ENCODE measurements at regions not wholly inside any gene's neighbourhood (a gene's known extent, or its start where the extent isn't known, plus 50 kb on each side); places are given as distances from the start of the nearest gene placed in this dataset.
"Not testable (repeated sequence)": the region's sequence is repeated elsewhere in the genome, so short reads cannot be mapped to it uniquely, and the experiment has no call there.

DNA sequence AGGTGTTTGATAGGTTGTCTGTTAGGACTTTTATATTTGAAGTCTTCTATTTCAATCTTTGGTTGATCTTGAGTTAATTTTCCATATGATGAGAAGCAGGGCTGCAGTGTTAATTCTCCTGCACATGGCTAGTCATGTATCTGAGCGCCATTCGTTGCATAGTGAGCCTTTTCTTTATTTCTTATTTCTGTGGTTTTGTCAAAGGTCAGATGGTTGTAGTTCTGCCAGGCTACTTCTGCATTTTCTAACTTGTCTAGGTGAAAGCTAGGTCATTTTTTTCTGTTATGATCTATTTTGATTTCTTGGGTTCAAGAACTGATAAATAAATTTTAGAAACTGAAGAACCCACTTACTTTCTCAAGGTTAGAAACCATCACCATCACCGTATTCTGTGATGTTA, 56.7 kb downstream of the CCDC74A start:
- DNase-seq, result no peak

DNA sequence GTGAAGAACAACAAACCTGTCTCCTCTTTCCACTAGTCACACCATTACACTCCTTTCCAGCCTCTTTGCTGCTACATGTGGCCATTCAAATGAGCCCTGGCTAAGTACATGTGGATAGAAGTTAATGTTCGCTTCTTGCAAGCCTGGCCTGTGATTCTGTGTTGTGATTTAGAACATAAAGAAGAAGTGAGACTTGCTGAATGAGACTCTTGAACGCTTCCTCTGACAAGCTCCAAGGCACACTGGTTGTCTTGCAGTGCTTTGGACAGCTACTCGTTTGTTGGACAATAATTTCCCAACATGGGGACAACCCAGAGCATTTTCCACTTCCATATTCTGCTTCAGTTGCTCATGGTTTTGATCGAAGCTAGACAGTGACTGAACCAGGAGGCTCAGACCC, 57.3 kb downstream of the CCDC74A start:
- DNase-seq, result no peak

DNA sequence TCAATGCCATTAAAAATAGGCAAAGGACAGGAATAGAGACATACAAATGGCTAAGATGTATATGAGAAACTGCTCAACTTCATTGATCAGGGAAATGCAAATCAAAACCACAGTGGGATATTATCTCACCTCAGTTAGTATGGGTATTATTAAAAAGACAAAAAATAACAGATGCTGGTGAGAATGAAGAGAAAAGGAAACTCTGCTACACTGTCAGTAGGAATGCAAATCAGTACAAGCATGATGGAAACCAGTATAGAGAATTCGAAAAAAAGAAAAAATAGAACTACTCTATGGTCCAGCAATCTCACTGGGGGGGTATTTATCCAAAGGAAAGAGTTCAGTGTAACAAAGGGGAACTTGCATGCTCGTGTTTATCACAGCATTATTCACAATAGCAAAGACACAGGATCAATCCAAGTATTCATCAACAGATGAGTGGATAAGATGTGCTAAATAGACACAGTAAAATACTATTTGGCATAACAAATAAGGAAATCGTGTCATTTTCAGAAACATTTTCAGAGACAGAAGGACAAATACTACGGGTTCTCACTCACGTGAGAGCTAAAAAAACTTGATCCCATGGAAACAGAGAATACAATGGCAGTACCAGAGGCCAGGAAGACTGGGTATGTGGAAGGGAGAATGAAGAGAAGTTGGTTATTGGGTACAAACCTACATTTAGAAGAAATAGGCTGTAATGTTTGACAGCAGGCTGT, 60.6 kb downstream of the CCDC74A start:
- no peak for DNase-seq

DNA sequence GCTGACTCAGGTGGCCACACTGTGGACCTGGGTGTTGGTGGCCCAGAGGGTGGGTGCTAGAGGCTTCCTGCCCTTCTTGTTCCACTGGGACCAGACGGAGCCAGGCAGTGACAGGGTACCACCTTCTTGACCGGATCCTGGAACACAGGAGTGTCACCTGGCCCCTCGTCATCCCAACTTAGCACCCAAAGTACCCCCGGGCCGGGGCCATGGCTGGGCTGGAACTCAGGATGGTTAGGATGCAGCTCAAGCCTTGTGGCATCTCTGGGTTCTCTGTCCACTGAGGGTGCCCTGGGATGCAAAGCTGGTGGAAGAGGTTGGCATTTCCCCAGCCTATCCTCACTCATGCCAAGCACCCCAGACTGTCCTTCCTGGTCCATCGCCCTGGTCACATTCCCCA, 61.4 kb downstream of the CCDC74A start:
- not testable (repeated sequence) for DNase-seq

DNA sequence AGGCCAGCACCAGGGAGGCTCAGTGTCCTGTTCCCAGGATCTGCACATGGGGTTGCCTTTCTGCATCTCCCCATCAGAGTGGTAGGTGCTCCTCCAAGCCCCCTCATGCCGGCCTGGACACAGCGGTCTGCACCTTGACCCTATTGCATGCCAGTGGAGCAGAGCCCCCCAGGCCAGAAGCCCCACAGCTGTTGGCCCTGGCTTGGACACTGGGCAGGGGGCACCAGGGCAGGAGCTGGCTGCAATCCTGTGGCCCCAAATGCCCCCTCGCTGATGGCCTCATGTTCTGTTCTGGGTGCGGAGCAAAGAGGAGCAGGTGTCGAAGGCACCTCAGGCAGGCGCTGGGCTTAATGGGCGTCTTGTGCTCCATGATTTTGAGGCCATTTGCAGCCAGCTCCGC, 62.7 kb downstream of the CCDC74A start:
- DNase-seq, result no peak

DNA sequence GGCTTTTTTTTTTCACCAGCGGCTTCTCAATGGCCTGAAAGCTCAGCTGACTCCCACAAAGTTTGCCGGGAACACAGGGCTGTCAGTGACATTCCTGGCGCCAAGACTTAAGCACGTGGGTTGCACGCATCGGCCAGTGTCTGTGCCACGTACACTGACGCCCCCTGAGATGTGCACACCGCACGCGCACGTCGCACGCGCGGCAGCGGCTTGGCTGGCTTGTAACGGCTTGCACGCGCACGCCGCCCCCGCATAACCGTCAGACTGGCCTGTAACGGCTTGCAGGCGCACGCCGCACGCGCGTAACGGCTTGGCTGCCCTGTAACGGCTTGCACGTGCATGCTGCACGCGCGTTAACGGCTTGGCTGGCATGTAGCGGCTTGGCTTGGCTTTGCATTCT, 63.2 kb downstream of the CCDC74A start:
- DNase-seq, result no peak

DNA sequence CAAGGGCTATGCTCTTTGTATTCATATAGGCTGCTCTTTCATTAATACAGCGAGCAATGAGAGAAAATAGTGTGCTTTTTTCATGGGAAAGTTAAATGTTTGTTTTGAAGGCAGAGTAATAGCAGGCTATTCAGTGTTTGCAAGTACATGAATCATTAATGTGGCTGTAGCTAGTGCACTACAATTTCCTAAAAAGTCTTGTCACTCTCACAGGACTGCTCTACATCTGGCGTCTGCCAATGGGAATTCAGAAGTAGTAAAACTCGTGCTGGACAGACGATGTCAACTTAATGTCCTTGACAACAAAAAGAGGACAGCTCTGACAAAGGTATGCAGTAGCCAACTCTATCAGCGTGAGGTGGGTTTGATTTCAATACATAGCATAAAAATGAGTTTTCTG, 68.9 kb downstream of the CCDC74A start:
- DNase-seq, result not testable (repeated sequence)

DNA sequence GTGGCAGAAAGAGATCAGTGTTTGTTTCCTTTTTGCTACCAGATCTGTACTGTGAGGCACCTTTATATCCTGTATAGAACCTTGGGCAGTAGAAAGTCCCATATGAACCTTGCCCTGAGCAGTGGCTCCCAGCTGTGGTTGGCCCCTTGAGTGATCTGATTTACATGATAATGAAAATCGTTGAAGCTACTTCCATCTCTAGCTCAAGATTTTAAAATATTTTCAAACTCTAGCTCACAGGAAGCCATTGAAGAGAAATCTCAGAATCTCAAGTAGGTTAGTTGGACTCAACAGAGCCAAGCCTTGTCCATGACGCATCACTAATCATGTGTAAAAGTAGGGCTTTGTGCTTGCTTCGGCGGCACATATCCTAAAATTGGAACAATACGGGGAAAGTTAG, 74.8 kb downstream of the CCDC74A start:
- not testable (repeated sequence) for DNase-seq

DNA sequence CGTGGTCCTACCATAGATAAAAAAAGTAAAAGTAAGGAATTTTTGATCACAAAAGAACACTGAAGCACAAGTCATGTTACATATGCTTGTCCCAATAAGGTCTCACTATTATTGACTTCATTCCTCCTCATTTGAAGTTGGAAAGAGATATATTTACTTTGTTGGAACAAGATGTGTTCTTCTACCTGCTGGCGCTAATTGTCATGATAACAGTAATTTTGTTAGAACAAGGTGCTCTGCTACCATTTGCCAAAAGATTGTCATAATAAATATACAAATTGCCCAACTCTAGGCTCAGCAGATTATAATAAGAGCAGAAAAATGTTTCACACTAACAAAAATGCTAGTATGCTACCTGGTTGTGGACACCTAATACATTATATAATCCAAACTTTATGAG, 77.0 kb downstream of the CCDC74A start:
- not testable (repeated sequence) for DNase-seq

DNA sequence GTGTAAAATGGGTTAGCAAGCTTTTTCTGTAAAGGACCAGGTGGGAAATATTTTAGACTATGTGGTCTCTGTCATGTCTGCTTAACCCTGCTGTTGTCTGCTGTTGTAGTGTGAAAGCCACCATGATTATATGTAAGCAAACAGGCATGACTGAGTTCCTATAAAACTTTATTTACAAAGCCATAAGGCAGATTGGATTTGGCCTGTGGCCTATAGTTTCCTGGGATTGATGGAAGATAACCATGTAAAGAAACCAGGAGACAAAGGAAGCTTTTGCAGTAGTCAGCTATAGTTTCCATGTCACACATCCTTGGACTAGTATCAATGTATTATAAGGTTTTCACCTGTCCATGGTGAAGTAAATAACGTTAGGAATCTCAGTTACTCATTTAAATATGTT, 78.7 kb downstream of the CCDC74A start:
- not testable (repeated sequence) for DNase-seq

DNA sequence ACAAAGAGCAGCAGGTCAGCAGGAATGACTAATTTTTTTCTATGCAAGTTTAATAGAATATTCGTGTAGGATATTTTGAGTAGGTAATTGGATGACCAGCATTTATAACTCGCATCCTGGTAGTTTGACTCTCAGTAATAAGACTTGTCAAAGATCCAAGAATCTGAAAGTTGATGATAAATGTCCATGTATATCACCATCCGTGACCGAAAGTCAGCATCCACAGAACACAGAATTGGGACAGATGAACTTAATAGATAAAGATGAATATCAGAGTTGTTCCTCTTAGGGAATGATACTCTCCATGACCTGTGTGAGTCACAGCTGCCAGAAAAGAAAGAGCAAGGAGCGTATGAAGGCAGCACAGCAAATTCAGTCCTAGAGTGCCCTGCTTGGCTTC, 79.4 kb downstream of the CCDC74A start:
- not testable (repeated sequence) for DNase-seq

DNA sequence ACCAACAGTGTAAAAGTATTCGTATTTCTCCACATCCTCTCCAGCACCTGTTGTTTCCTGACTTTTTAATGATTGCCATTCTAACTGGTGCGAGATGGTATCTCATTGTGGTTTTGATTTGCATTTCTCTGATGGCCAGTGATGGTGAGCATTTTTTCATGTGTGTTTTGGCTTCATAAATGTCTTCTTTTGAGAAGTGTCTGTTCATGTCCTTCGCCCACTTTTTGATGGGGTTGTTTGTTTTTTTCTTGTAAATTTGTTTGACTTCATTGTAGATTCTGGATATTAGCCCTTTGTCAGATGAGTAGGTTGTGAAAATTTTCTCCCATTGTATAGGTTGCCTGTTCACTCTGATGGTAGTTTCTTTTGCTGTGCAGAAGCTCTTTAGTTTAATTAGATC, 86.9 kb downstream of the CCDC74A start:
- DNase-seq, result not testable (repeated sequence)

DNA sequence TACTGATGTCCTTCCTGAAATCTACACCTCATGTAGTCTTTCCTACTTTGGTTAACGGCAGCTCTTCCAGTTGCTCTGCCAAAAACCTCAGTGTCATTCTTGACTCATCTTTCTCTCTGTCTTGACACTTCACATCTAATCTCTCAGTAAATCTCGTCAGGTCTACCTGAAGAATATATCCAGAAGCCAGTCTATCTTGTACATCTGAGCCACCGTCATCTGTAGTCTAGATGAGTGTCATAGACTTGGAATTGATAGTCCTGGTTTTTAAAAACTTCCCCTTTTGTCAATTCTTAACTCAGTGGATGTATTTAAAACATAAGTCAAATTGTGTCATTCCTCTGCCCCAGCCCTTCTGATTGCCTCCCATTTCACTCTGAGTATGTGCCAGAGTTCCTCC, 90.6 kb downstream of the CCDC74A start:
- DNase-seq, result not testable (repeated sequence)

DNA sequence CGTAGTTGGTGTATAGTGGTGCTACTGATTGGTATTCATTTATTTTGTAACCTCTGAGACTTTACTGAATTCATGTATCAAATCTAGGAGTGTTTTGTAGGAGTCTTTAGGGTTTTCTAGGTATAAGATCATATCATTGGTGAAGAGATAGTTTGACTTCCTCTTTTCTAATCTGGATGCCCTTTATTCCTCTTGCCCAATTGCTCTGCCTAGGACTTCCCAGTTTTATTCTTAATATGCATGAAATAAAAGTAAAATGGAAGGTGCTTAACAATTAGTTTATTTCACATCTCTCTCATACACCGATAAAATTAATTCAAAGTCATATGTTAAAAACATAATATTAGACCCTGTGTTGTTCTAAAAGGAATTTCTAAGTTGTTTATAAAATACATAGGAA, 95.2 kb downstream of the CCDC74A start:
- not testable (repeated sequence) for DNase-seq

DNA sequence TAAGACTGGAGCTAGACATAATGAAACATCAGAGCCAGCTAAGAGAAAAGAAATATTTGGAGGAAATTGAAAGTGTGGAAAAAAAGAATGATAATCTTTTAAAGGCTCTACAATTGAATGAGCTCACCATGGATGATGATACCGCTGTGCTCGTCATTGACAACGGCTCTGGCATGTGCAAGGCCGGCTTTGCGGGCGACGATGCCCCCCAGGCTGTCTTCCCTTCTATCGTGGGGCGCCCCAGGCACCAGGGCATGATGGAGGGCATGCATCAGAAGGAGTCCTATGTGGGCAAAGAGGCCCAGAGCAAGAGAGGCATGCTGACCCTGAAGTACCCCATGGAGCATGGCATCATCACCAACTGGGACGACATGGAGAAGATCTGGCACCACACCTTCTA, 98.3 kb downstream of the CCDC74A start:
- not testable (repeated sequence) for DNase-seq

DNA sequence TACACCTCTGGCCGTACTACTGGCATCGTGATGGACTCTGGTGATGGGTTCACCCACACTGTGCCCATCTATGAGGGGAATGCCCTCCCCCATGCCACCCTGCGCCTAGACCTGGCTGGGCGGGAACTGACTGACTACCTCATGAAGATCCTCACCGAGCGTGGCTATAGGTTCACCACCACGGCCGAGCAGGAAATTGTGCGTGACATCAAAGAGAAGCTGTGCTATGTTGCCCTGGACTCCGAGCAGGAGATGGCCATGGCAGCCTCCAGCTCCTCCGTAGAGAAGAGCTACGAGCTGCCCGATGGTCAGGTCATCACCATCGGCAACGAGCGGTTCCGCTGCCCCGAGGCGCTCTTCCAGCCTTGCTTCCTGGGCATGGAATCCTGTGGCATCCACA, 98.9 kb downstream of the CCDC74A start:
- DNase-seq, result not testable (repeated sequence)

DNA sequence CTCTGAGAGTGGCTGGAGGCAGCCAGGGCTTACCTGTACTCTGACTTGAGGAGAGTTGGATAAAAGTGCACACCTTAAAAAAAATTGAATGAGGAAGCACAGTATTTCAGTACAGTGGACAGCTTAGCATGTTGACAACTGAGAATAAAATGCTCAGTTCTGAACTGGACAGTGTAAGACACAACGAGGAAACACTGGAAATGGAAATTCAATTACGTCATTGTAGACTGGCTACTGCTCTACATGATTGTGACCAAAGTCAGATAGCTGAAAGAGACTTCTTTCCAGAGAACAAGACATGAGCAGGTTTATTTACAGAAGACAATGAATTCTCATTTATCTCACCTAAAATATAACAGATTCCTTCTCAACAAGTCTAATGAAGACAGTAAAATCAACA, 100.1 kb downstream of the CCDC74A start:
- not testable (repeated sequence) for DNase-seq

DNA sequence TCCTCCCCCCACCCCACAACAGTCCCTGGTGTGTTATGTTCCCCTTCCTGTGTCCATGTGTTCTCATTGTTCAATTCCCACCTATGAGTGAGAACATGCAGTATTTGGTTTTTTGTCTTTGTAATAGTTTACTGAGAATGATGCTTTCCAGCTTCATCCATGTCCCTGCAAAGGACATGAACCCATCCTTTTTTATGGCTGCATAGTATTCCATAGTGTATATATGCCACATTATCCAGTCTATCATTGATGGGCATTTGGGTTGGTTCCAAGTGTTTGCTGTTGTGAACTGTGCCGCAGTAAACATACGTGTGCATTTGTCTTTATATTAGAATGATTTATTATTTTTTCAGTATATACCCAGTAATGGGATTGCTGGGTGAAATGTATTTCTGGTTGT, 104.0 kb downstream of the CCDC74A start:
- DNase-seq, result not testable (repeated sequence)

DNA sequence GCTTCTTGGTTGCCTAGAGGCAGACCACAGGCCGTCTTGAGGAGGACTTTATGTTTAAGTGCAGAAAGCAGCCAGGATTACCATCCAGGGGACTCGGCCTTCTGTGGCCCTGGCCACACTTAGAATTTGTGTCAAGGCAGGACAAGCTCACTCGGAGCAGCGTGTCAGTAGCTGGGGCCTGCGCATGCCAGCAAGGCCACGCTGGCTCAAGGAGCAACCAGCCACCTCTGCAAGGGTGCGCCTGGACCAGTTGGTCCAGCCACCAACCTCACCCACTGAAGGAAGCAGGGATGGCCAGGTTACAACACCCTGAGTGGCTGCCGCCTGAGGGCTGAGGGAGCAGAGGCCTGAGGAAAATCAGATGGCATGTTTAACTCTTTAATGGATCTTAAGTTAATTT, 105.7 kb downstream of the CCDC74A start:
- not testable (repeated sequence) for DNase-seq

DNA sequence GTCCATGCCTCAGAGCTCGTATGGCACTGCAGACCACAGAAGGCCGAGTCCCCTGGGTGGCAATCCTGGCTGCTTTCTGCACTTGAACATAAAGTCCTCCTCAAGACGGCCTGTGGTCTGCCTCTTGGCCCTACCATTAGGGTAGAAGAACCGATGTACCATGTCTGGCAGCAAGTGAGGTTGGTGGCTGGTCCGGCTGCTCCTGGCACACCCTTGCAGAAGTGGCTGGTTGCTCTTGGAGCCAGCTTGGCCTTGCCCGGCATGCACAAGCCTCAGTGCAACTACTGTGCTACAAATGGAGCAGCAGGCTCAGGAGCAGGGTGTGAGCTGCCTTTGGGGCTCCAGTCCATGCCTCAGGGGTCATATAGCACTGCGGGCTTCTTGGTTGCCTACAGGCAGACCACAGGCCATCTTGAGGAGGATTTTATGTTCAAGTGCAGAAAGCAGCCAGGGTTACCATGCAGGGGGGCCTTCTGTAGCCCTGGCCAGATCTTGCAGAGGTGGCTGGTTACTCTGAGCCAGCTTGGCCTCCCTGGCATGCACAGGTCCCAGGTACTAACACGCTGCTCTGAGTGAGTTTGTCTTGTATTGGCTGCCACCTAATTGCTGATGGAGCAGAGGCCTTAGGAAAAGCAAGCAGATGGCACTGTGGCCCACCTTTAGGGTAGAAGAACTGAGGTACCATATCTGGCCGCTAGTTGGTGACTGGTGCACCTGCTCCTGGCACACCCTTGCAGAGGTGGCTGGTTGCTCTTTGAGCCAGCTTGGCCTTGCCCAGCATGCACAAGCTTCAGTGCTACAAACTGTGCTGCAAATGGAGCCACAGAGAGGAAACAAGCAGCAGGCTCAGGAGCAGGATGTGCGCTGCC, 106.4 kb downstream of the CCDC74A start:
- DNase-seq, result not testable (repeated sequence)

DNA sequence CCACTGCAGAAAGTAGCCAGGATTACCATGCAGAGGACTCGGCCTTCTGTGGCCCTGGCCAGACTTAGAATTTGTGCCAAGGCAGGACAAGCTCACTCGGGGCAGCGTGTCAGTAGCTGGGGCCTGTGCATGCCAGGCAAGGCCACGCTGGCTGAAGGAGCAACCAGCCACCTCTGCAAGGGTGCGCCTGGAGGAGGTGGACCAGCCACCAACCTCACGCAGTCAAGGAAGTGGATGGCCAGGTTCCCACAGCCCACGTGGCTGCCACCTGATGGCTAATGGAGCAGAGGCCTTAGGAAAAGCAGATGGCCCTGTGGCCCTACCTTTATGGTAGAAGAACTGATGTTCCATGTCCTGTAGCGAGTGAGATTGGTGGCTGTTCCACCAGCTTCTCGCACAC, 107.9 kb downstream of the CCDC74A start:
- no peak for DNase-seq

DNA sequence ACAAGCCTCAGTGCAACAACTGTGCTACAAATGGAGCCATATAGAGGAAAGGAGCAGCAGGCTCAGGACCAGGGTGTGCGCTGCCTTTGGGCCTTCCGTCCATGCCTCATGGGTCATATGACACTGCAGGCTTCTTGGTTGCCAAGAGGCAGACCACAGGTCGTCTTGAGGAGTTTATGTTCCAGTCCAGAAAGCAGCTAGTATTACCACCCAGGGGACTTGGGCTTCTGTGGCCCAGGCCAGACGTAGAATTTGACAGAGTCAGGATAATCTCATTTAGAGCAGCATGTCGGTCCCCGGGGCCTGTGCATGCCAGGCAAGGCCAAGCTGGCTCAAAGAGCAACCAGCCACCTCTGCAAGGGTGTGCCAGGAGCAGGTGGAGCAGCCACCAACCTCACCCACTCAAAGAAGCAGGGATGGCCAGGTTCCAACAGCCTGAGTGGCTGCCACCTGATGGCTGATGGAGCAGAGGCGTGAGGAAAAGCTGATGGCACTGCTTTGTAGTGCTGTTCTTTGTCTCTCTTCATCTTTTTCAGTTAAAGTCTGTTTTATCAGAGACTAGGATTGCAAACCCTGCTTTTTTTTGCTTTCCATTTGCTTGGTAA, 109.1 kb downstream of the CCDC74A start:
- DNase-seq, result not testable (repeated sequence)

DNA sequence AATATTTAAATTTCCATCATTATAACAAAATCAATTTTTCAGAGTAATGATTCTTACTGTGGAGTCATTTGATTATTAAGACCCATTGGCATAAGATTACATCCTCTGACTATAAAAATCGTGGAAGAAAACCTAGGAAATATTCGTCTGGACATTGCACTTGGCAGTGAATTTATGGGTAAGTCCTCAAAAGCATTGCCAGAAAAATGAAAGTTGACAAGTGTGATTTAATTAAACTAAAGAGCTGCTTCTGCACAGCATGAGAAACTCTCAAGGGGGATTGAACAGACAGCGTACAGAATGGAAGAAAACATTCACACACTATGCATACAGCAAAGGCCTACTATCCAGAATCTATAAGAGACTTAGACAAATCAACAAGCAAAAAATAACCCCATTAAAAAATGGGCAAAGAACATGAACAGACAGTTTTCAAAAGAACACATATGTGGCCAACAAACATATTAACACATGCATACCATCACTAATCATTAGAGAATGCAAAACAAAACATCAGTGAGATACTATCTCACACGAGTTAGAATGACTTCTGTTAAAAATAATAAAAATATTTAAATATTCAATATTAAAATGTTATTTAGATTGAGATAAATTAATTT, 111.4 kb downstream of the CCDC74A start:
- not testable (repeated sequence) for DNase-seq

Data from activated CD4-positive, alpha-beta T cell treated with anti-CD3 and anti-CD28 coated beads, Interleukin-2, amount 50 U/mL, for 4 hours (primary cell).